ENCODE measurements at regions not wholly inside any gene's neighbourhood (a gene's known extent, or its start where the extent isn't known, plus 50 kb on each side); places are given as distances from the start of the nearest gene placed in this dataset.
"Not testable (repeated sequence)": the region's sequence is repeated elsewhere in the genome, so short reads cannot be mapped to it uniquely, and the experiment has no call there.

GRCh38 chr5:136924490-136924889 lies 559.1 kb upstream of the TRPC7 start:
- no peak for DNase-seq

DNA sequence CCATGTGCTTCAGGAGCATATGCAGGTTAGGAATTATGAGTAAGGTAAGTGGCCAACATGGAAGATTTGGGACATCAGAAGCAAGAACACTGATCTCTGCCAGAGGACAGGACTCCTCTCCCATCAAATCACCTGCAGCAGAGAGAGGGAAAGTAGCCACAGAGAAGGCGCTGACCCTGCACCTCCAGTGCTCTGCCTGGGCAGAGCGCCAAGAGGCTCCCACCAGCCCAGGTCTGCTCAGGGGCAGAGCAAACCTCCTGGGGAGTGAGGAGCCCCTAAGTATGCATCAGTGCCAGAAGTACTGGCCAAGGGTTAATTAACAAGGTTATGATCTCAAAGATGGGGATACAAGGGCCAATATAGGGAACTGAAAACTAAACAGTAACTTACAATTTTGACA lies 545.3 kb upstream of the TRPC7 start:
- DNase-seq = no peak

GRCh38 chr5:136909906-136910305 lies 544.6 kb upstream of the TRPC7 start:
- DNase-seq = no peak

DNA sequence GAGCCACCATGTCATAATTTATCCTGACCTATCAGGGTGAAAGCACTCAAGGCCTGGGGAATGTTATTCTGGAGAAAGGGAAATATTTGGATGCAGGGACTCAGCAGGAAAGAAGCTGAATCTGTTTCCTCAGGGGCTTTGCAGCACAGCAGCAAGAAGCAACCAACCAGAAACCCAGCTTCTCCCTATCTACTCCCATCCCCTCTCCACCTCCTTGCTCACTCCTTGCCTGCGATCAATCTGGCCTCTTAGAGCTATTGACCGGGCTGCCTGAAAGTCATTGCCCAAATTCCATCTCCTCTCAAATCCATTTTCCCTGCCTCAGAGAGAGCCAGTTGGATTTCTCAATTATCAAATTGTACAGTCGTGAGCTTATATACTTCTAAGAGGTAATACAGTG lies 542.0 kb upstream of the TRPC7 start:
- DNase-seq = no peak

- DNase-seq = no peak
Observed at GRCh38 chr5:136906545-136906944, 541.2 kb upstream of the TRPC7 start.

- no peak for DNase-seq
Observed at GRCh38 chr5:136905571-136905970, 540.2 kb upstream of the TRPC7 start.

DNA sequence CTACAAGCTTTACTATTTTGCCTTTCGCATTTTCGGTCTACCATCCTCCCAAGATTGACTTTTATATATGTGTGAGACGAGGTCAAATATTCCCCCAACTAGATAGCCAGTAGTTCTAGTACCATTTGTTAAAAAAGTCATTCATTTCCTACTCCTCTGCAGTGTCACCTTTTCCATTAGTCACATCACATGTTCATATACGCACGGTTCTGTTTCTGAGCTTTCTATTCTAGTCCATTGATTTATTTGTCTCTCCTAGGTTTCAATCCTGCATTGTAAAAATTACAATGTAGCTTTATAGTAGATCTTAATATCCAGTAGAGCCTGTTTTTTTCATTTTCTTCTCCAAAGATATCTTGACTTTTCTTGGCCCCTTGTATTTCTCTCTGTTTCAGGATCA lies 528.7 kb upstream of the TRPC7 start:
- DNase-seq = no peak

DNA sequence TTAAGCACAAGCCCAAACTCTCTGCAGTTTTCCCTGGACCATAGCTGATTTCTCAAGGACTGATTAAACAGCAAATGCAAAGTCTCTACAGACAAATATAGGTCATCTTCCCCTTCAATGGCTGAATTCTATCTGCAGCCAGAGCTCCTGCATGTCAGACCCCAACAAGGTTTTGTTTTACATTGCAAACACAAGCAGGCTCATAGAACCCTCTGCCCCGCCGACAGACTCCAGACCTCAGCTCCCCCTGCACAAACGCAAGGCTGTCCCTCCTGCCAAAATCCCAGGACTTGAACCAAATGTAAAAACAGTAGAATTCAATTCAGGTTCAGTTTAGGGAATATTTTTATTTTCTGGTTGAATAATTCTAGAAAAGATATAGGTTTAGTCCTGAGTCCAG lies 526.7 kb upstream of the TRPC7 start:
- DNase-seq = no peak

DNA sequence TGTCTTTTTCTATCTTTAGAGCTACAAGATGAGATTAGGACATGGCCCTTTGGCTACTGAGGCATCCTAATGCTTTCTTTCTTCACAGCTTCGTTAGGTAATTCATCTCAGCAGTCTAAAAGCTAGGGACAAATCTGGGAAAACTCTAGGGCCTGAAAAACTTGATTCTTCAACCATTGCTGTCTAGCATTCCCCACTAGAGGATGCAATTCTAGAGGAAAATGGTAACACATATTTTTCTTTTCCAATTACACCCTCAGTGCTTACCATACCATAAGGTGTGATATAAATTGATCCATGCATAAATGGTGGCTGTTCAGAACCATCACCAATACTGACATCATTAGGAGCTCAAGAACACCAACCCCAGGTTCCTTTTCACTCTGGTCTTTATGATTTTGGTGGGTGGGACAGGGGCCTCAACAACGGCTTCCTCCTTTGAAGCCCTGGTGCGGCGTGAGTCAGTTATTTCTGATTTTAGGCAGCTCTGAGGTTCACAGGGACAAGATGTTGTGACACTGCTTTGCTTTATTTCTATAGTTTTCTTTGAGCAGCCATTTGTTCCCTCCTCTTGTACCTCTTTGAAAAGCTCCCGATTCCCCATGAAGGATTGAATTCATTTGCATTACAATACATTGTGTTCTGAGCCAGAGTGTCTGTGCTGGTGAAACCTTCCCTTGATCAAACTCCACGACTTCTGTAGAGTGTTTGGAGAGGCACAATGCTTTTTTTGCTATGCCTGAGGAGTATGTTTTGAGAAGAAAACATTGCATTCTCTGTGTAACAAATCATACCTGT lies 526.0 kb upstream of the TRPC7 start:
- DNase-seq = no peak

DNA sequence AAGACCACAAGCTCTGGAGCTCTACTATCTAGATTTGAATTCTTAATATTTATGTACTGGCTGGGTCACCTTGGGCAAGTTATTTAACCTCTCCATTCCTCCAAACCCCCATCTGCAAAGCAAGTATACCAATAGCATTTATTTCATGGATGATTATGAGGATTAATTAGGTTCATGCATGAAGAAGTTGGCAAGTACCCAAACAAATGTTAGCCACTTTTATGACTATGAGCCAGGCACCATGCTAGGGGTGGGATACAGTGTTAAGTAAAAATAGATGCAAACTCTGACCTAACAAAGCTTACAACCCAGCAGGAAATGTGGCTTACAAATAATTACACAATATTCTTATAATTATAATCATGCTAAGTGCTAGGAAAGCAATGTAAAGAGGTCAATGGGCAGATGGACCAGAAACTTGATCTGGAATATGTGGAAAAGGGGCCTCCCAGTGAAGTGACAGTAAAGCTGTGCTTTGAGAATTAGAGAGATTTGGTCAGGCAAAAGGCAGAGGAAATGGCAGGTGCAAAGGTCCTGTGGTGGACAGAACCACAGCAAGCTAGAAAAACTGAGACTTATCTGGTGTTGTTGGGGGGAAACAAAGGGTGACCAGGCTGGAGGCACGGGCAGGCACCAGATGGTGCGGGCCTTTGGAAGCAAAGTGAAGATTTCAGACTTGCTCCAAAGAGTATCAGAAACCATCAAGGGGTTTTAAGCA lies 525.2 kb upstream of the TRPC7 start:
- DNase-seq = no peak

DNA sequence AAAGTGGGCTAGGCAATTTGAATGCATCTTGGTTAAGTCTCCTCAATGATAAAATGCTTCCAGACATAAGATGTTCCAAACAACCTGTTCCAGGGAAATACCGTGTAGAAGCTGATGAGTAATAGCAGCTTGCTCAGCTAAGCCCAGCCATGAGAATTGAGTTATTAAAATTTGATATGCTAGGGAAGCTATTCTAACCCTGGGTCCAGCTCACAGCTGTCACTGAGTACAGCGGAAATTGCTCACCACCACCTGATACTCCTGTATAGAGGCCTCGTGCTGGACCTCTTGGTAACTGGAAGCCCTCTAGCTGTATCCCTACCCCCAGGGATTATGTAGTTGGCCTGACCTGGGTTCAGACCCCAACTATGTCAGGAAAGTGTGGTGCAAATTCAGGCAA lies 521.3 kb upstream of the TRPC7 start:
- no peak for DNase-seq

DNA sequence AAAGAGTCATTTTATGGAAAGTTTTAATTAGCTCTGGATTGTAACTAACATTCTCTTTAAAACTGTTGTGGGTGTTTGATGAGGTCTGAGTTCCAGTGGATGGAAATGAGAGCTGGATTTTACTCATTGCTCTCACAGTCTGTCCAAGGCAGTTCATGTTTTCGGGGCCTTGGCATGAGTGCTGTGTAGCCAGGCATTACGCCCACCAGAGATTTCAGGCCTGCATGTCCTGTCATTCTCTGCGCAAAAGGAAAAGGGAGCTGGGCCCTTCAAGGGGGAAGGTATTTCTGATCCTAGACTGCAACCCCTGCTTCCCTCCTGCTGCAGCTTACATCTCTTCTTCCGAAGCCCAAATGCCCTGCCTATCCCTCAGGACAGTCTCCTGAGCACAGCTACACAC lies 499.6 kb upstream of the TRPC7 start:
- no peak for DNase-seq

DNA sequence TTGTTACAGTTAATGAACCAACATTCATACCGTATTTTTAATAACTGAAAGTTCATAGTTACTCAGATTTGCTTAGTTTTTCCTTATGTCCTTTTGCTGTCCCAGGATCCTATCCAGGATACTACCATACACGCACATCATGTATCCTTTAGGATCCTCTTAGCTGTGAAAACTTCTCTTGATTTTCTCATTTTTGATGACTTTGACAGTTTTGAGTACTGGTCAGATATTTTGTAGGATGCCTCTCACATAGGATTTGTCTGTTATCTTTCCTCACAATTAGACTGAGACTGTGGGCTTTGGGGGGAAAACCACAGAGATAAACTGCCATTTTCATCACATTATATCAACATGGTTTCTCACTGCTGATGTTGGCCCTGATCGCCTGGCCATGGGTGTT lies 491.3 kb upstream of the TRPC7 start:
- no peak for DNase-seq

DNA sequence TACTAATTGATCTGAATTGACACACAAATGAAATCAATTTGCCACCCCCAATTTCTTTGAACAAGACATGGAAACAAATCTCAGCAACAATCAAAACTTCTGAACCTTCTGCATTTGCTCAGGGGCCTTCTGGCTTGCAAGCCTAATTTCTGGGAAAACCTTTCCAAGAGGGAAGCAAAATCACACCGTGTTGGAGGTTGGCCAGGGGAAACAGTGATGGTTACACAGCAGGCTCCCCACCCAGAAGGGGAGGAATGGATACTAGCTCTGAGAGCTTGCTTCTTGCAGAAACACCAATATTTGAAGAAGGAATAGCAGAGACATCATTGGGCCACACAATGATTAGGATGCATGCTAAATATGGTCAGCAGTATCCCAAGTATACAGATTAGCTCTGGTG lies 488.6 kb upstream of the TRPC7 start:
- no peak for DNase-seq

DNA sequence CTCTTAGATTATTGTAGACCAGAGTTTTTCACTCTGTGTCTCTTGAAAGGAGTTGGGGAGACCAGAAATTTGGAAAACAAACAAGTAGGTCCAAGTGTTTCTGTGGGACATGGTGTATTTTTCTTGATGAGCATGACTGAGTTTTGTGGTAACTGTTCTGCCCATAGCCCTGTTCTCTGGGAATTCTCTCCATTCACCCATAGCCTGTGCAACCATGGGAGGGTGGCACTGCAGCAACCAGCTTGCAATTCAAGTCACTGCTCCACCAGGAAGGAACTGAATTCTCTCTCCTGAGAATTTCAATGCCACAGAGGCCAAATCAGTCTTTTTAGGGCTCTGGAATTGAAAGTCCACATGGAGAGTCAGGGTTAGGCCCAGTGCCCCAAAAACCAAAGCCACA lies 475.3 kb upstream of the TRPC7 start:
- no peak for DNase-seq

DNA sequence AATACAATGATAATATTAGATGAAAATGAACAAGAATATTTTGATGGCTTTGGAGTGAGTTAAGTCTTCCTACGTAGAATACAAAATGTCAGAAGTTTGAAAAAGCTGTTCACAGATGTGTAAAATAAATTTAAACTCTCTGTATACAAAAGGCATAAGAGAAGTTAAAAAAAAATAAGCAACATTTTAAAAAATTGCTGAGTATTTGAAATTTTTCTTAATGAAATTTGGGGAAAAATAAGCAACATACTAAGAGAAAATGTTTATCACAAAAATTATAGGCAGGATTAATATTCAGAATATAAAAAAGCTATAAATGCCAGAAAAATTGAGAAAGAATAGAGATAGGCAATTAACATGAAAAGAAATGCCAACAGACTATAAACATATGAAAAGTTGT lies 470.7 kb upstream of the TRPC7 start:
- DNase-seq = no peak

GRCh38 chr5:136820848-136821247 lies 455.5 kb upstream of the TRPC7 start:
- no peak for DNase-seq

- DNase-seq = no peak
Observed at GRCh38 chr5:136819526-136820302, 454.4 kb upstream of the TRPC7 start.

GRCh38 chr5:136816327-136816726 lies 451.0 kb upstream of the TRPC7 start:
- no peak for DNase-seq

DNA sequence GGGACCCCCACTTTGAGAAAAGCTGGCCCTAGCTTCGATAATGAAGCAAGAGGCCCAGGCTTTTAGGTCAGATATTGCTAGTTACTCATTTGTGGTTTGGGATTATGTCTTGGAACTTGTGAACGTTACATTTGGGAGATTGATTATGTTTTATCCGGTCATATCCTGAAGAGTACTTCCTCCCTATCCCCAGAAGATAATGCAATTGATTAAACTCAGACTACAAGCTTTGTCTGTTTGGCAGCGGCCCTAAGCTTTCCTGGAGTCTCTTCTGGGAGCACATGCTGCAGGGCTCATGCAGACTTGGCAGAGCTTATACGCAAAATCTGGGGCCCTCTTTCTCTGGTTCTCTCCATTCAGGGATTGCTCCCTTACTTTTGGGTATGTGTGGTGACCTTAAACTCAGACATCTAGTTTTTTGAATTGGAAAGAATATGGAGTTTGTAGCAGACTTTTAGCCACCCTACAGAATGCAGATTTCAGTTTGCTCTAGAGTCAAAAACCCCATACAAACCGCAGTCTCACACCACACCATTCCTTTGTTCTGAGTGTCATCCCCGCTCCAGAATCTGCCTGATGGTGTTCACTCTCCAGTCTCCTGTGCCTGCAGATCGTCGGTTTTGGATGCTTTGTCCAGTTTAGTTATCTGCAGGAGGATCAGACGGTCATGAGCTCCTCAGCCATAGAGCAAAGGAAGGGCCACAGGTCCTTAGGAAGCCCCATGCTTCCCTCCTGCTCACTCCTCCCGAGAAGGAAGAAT lies 449.5 kb upstream of the TRPC7 start:
- DNase-seq = no peak

DNA sequence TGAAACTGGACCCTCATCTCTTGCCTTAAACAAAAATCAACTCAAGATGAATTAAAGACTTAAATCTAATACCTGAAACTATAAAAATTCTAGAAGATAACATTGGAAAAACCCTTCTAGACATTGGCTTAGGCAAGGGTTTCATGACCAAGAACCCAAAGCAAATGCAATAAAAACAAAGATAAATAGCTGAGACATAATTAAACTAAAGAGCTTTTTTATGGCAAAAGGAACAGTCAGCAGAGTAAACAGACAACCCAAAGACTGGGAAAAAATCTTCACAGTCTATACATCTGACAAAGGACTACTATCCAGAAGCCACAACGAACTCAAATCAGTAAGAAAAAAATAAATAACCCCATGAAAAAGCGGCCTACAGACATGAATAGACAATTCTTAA lies 446.9 kb upstream of the TRPC7 start:
- DNase-seq = not testable (repeated sequence)

DNA sequence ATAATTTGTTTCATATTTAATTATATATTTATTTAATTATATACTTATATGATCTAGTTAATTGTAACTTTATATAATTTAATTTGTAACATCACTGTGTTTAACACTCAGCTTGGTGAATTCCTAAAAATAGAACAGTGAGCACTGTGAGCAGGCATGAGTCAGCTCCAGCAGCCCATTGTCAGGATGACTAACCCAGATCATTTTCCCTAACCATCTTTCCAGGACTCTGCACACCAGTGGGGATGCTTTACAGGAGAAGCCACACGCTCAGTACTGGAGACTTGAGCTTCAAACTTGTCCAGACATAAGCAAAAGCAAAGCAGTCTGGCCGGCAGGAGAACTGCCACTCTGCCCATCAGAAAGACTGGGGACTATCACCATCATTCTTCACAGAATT lies 446.2 kb upstream of the TRPC7 start:
- DNase-seq = no peak

DNA sequence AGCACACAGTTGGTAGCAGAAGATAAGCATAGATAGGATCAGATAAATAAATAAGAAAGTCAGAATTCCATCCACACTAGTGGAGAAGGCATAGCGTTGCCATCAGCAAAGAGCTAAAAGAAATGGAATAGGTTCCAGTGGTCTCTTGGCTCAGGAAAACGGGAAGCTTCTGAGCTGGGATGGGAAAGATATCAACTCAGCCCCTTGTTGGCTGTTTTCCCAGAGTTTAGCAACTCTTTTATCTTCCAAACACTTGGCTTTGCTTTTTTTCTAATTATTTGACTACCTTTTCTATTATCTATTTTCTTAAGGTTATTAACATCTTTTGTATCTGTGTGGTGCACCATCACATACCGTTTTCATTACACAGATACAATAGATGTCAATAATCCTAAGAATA lies 445.7 kb upstream of the TRPC7 start:
- no peak for DNase-seq
